Fibroblast of pulmonary artery (primary cell): ENCODE measurements at regions not wholly inside any gene's neighbourhood (a gene's known extent, or its start where the extent isn't known, plus 50 kb on each side); places are given as distances from the start of the nearest gene placed in this dataset.
"Not testable (repeated sequence)": the region's sequence is repeated elsewhere in the genome, so short reads cannot be mapped to it uniquely, and the experiment has no call there.

Source experiments
- DNase-seq: peaks from one replicate; pipeline ENCODE4 v3.0.0-alpha.2; 2010; ENCODE audit warnings: low read depth
- H3K4me3 ChIP-seq: replicated peaks from 2 replicates; pipeline ENCODE4 v1.5.1; 2011; ENCODE audit warnings: low read depth, mild to moderate bottlenecking, control low read depth, low read length, moderate library complexity
- CTCF ChIP-seq: IDR thresholded peaks from 2 replicates; pipeline ENCODE4 v1.5.1; 2011; ENCODE audit warnings: mild to moderate bottlenecking, control low read depth, low read length, inconsistent platforms; ENCODE audit errors: missing control alignments

- DNase-seq = no peak
- TF ChIP-seq CTCF = no peak
- no peak overlapping the region for H3K4me3 ChIP-seq
These were observed 68.6 kb upstream of the CACHD1 start for GRCh38 chr1:64401285-64401684.

GRCh38 chr1:64403331-64403730 lies 66.6 kb upstream of the CACHD1 start:
- no peak overlapping the region for H3K4me3 ChIP-seq
- no peak for TF ChIP-seq CTCF
- no peak for DNase-seq

GRCh38 chr1:64404202-64404601 lies 65.7 kb upstream of the CACHD1 start:
- DNase-seq = no peak
- no peak overlapping the region for H3K4me3 ChIP-seq
- TF ChIP-seq CTCF = no peak

GRCh38 chr1:64405833-64406232 lies 64.1 kb upstream of the CACHD1 start:
- H3K4me3 ChIP-seq = no peak overlapping the region
- no peak for TF ChIP-seq CTCF
- no peak for DNase-seq

- no peak for TF ChIP-seq CTCF
- DNase-seq = no peak
- no peak overlapping the region for H3K4me3 ChIP-seq
These were observed 59.7 kb upstream of the CACHD1 start for GRCh38 chr1:64410217-64410616.

- not testable (repeated sequence) for H3K4me3 ChIP-seq, DNase-seq
These were observed 54.9 kb upstream of the CACHD1 start for GRCh38 chr1:64414855-64415546.

- H3K4me3 ChIP-seq = no peak overlapping the region
- DNase-seq = no peak
- TF ChIP-seq CTCF = no peak
These were observed 52.1 kb upstream of the CACHD1 start for GRCh38 chr1:64417803-64418202.
